ENCODE measurements at regions not wholly inside any gene's neighbourhood (a gene's known extent, or its start where the extent isn't known, plus 50 kb on each side); places are given as distances from the start of the nearest gene placed in this dataset.
A peak's percentile ranks its signal among the peaks of the same experiment; 100 is the strongest.

DNA sequence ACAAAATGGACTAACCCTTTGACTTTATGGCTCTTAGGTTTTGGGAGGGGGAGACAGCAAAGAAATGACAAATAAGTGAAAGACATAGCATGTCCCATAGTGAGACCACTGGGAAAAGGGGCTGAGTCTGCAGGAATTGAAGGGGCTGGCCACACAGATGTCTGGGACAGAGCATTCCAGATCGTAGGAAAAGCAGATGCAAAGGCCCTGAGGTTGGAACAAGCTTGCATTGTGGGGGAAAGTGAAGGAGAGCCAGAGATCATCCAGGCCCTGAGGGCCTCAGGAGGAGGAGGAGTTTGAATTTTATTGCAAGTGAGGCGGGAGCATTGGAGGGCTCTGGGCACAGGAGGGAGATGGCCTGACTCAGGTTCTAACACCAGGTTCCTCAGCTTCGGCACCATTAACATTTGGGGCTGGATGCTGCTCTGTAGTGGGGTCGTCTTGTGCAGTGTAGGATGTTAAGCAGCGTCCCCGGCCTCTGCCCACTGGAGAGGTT lies 97.5 kb downstream of the CEBPB start:
- no peak for DNase-seq

DNA sequence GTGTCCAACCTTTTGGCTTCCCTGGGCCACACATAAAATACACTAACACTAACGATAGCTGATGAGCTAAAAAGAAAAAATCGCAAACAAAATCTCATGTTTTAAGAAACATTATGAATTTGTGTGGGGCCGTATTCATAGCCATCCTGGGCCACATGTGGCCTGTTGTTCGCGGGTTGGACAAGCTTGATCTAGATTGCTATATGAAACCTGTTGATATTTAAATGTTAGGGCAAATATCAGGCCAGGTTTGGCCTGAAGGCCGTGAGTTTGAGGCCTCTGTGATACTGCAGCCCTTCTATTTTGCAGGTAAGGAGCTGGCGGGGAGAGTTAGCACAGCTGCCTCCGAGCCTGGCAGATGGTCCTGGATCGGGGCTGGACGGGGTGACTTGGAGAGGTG lies 99.0 kb downstream of the CEBPB start:
- no peak for DNase-seq

DNA sequence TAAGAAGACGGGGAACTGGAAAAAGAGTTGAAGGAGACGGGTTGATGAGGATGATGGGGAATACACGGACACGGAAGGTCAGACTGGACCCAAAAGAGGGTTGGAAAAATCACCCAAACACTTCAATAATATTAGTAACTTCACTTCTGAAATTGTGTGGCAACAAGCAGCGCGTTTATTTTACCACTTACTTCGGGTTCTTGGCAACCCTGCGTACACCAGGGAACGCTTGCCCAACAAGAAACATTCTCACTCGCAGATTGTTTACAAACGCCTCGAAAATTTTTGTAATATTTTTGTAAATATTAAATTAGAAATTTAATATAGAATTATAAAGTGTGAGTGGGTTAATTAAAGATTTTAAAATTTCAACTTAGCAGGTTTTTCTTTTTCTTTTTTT lies 99.5 kb downstream of the CEBPB start:
- no peak for DNase-seq

DNA sequence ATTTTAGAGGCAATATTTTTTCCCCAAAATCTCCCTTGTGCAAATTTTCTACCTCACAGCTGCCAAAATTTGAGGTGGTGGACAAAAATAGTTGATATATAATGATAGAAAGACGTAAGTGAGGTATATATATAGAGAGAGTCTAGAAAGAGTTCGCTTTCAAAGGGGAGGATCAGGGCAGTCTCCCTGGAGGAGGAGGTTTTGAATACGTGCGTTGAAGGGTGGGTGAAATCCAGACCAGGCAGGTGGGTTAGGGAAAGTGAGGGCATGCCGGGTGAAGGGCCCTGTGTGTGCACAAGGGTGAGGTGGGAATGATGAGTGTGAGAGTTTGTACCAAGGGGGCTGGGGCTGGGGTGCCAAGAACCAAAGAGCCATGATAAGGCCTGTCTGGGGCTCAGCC lies 100.2 kb downstream of the CEBPB start:
- no peak for DNase-seq

DNA sequence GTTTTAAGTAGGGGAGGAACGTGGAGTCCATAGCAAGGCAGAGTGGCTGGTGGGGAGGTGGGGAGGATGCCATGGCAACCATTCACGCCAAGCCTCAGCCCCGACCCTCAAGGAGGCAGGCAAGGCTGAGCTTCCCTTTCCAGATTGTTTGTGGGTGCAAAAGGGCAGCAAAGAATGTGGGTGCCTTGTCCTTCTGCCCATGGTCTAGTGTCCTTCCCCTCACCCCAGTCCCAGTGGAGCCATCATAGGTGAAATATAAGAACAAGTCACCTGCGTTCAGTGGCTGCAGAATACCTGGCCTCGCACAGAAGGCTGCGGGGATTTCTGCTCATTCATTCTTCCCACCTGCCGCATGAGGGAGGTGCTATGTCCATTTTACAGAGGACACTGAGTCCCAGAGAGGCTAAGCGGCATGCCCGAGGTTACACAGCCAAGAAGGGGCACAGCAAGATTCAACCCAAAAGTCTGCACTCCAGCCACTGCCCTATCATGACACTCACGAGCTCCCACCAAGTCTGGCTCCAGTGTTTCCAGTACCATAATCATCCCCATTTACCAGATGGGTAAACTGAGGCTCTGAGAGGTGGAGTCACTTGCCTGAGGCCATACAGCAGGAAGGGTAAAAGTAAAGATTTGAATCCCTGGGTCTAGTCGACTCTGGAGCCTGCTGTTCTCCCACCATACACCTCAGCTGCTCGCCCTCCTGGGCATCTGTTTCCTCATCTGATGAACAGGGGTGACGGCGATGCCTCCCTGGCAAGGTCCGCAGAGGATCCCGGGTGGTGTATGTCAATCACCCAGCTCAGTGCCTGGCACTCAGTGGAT lies 100.8 kb downstream of the CEBPB start:
- no peak for DNase-seq

DNA sequence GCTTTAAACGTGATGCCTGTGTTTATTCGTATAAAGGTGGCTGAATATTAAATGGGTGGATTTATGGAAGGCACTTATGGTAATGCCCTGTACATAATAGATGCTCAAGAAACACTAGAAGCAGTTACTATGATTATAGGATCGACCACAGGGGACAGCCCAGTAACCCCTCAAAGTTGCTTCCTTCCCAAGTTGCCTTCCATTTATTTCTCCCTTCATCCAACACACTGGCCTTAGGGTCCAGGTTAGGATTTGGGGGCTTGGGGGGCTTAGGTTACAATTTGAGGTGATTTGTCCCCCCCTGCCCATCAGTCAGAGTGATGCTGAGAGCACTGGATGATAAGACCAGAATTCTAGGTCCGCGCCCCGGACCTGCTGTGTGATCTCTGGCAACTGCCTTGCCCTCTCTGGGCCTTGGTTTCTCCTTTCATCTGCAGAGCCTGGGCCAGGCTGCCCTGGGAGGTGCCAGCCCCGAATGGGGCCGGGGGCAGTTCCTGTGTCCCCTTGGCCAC lies 101.5 kb downstream of the CEBPB start:
- no peak for DNase-seq

DNA sequence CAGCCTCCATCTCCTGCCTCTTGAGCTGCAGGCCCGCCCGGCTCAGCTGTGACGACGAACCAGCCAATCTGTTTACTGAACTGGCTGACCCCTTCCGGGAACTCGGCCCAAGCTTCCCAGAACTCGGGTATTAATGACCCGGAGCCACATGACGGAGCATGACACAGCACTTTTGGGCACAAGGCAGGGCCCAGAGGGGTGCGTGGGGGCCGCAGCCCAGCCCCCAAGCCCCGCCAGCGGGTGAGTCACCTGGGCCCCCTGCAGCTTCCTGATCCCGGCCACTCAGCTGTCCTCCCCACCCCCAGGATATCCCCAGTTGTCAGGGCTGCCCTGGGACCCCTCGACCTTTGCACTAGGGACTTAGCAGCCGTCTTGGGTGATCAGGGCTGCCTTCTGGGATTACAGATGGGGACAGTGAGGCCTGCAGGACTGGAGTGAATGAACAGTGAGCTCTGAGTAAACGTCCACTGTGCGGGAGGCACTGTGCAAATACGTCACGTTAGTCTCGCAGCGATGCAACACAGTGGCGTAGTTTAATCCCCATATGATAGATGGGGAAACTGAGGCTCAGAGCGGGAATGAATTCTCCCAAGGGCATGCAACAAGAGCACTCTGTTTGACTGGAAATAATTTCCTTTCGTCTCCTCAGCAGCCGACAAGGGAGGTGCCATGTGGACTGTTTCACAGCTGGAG lies 102.1 kb downstream of the CEBPB start:
- peak; percentile 55 for DNase-seq

DNA sequence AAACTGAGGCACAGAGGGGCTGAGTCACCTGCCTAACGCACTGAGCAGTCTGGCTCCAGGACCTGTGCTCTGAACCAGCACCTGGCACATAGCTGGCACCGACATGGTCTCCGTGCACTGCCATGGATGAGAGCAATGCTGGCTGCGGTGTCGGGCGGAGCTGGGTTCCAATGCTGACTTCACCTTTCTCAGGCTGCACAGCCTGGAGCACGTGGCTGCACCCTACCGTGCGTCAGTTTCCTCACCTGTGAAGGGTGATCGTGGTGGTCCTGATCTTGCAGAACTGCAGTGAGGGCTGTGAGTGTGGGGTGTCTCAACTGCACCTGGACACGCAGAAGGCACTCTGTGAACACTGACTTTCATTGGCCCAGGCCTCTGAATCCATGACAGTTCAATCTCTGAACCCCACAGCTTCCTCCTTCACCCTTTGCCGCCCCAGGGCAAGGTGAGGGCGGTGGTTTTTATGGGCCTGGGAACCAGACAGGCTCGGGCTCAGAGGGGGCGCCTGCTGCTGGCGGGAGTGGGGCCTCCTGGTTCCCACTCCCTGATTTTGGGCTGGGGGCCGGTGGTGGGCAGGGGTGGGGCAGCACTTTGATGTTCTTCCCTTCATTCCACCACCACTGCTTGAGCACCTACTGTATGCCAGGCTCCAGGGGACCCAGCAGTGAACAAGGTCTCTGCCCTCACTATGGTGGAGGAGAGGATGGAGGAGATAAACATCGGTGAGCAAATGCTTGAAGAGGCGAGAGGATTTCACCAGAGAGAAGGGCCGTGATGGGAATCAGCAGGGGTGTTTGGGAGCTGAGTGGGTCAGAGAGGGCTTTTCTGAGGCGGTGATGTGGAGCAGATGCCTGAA lies 102.9 kb downstream of the CEBPB start:
- no peak for DNase-seq

DNA sequence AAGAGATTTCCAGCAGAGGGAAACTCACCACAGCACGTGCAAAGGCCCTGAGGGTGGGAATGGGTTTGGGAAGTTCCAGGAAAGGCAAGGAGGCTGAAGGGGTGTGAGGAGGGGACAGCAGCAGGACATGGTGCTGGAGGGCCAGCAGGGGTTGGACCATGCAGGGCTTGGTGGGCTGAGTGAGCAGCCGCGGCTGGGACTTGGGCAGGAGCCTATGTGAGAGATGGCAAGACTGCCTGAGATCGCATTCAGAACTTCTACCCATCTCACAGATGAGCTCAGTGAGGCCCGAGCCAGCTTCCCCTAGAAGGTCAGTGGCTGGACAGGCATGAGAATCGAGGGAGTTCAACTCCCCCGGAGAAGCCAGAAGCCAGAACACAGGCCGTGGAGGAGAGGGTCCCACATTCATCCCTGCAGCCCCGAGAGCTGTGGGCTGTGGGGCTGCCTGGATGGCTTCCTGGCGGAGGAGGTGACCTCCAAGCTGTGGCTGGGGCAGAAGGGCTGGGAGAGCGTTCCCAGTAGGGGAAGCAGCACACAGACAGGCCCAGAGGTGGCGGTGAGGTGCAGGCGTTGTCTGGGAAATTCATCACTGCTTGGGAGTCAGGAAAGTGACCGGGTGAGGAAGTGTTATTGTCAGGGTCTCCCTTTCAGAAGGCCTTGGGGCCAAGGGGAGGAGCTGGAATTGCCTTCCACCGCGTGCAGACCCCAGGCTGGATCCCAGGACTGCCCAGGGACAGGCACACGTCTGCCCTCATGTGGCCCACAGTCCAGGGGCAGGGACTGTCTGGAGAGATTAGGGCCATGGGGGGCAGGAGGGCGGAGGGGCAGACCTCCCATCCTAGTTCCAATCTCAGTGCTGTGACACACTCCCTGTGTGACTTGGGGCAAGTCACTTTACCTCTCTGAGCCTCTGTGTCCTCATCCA lies 103.8 kb downstream of the CEBPB start:
- no peak for DNase-seq

DNA sequence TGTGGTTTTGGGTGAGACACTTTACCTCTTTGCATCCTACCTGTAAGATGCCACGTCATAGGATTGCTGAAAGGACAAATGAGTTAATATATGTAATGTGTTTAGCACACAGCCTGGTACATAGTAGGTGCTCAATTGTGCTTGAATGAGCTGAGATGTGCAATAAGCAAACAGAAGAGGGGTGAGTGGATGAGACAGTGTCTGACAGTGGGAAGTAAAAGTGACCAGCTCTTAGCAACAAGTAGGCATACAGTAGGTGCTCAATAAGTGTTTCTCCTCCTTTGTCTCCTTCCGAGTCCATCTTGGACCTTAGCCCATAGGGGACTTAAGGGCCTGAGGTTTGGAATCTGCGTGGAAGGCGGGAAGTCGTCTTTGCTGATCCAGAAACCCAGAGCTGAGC lies 104.7 kb downstream of the CEBPB start:
- DNase-seq: no peak

DNA sequence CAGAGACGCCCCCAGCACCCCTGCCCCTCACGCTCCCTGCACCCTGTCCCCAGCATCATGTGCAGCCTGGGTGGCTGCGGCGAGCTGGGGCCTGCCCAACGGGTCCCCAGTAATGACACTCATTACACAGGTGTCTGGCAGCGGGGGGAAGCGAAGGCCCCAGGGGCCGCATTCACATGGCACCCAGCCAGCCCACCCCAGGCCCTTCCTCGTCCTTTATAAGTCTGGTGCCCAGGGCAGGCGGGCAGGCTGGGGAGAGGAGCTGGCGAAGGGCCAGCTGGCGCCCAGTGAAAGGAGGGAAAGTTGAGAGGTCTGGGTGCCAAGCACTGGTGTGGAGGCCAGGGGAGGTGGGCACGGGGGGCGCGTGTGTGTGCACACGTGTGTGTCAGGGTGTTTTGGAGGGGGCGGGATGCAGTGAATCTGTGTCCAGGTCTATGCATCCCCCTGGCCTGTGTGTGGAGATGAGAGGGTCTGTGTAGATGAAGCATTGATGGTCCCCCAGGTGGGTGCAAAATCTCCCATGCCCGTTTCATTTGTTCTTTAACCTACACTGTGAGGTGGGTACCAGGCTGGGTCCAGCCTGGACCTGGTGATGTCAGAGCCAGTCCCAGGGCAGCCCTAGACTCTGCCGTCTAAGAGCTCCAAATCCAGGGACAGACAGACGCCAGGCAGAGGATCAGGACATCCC lies 105.3 kb downstream of the CEBPB start:
- DNase-seq: no peak

DNA sequence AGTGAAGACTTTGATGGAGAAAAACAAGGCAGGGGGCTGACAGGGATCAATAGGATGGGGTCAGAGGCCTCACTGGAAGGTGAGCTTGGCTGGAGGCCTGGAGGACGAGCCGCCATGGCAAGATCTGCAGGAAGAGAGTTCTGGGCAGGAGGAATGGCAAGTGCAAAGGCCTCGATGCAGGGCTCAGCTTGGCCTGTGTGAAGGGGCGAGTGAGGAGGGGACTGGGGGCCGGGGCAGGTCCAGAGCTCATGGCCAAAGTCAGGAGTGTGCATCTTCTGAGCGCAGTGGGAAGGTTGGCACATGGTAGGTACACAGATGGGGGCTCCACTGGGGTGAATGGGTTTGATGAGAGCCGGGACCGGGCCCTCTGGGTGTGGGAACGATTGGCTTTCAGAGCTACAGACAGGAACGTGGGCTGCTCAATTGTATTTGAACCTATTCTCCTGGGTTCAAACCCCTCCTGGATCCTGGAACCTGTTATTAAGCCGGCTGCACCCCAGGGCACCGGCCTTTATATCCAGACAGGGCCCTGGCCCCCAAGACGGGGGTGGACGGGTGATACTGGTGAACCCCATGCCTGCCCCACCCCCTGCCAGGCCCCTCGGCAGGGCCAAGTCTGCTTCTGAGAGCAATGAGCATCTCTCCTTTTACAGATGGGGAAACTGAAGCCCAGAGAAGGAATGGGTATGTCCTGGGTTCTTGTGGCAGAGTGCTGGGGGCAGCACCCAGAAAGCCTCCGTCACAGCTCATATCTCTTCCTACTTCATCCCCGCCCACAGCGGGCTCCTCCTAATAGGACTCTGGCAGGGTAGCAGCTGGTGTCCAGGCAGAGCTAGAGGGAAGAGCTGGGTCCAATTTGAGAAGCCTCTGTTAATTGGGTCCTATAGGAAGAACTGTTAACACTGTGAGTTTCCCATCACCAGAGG lies 106.1 kb downstream of the CEBPB start:
- no peak for DNase-seq

DNA sequence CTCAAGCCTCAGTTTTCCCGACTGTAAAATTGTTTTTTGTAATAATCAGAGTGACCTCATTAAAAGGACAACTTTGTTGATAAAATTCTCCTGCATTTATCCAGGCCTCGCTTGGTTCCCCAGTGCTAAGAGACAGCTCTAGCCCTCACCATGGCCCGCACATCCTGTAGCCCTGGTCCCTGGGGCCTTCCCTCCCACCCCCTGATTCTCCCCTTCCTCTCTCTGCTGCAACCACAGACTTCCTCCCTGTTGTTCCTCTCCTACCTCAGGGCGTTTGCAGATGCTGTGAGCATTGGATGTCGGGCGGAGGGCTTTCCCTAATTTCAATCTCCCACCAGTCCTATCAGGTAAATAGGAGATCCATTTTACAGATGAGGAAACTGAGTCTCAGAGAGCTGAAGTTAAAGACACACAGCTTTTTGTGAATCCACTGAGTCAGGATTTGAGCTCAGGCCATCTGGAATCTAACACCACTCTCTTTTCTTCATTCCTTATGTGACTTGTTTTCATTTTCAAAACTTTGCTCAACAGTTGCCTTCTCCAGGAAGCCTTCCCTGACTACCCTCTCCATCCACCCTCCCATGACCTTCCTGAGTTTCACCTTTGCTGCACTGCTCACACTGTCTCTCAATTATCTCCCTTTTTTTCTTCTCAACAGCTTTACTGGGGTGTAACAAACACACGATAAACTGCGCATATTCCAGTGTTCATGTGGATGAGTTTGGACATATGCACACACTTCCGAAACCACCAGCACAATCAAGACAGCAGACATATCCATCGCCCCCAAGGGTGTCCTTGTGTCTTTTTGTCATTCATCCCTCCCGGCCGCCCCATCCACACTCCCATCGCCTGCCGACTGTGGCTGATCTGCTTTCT lies 107.1 kb downstream of the CEBPB start:
- DNase-seq: no peak

DNA sequence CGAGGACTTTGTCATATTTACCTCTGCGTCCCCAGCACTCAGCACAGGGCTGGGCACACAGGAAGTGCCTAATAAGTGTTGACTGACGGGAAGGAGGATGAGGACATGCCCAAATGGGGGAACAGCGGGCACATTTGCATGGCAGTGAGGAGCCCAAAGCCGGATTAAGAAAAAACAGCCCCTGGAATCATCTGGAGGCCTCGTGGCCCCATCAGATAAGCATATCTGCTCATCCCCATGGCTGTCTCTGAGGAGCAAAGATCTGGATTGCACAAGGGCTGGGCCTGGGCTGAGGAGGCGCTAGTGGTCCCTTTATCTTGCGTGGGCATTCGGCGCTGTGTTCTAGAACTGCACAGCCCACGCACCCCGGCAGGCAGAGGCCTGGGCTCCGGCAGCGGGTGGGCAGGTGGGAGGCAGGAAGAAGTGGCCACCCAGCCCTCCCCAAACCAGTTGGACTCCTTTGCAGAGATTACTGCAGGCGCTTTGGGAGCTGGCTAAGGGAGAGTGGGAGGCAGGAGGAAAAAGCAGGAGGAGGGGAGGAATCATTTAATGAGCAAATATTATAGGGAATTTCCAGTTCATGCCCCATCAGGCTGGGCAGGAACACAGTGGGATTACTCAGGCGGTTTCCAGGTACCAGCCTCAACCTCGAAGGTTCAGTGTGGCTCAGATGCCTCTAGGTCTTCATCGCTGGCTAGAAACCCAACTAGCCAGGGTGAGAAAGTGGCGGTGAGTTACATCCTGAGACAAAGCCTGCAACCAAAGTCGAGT lies 108.1 kb downstream of the CEBPB start:
- DNase-seq: no peak

DNA sequence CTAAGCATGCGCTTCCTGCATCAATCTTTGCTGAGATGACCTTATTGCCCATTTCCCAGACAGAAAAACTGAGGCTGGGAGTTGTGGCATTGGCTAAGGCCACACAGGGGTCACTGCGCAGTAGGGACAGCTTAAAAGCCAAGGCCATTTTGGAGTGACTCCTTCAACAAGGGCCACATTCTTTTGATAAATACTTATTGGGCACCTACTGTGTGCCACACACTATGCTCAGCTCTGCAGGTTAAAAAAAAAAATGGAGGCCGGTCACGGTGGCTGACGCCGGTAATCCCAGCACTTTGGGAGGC lies 108.6 kb downstream of the CEBPB start:
- DNase-seq: no peak

DNA sequence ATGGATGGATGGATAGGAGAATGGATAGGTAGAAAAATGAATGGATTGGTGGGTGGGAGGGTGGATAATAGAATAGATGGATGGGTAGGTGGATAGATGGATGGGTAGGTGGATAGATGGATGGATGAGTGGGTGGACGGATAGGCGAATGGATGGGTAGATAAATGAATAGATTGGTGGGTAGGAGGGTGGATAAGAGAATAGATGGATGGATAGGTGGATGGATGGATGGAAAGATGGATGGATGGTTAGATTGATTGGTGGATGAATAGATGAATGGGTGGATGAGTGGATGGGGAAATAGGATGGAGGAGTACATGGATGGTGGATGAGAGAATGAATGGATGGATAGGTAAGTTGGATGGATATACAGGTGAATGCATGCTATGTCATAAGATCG lies 110.5 kb downstream of the CEBPB start:
- DNase-seq: no peak

DNA sequence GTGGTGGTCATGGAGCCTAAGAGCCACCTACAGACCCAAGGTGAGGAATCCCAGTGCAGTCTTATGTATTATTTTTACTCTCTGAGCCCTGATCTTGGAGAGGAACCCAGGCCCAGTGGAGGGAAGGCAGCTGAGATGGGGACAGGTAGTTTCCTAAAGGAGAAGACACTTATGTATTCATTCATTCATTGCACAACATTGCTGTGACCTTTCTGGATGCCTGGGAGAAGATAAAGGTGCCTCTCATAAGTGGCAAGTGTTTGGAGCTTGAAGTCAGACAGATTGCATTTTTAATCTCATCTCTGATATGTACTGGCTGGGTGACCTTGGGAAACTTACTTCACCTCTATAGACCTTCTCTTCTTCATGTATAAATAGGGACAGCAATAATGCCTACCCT lies 111.1 kb downstream of the CEBPB start:
- DNase-seq: no peak

DNA sequence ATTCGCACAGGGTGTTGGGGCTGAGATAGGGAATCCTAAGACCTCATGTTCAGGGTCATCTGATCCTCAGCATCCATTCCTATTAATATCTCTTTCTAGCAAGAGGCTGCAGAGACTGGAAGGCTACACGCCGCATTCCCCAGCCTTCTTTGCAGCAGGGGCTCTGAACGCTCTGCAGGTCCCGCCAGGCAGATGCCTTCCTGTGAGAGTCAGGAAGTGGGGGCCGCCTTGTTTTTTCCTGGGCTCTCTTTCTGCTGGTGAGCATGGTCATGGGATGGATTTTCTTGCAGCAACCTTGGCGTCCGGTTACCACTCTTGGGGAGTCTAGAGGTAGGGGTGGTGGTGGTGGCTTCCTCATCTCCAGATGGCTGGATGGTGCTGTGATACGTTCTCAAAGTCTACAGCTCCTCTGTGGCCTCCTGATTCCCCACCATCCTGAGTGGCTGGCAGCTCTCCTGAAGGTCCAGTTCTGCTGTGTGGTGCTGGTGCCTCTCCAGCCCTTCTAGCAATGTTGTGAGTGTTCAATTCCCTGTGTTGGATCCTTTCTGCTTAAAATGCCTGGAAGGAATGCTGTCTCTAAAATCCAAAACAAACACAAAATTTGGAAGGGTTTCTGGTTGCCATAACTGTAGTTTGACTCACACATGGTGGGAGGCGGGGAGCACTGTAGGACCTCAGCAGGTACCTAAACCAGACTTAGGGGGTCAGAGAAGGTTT lies 111.9 kb downstream of the CEBPB start:
- no peak for DNase-seq
